HL-60 (cell line): ENCODE measurements at regions not wholly inside any gene's neighbourhood (a gene's known extent, or its start where the extent isn't known, plus 50 kb on each side); places are given as distances from the start of the nearest gene placed in this dataset.

ENCODE experiments used
- DNase-seq, 2 experiments: peaks; one replicate each; pipeline ENCODE4 v3.0.0-alpha.2; 2010 to 2020; ENCODE audit warnings: low read depth in 1 of 2, low spot score in 1 of 2
- H3K27ac ChIP-seq: fragments of 250-450 bp; sonication (Bioruptor Pico); replicated peaks from 2 replicates; pipeline ENCODE4 v1.5.1; 2020; ENCODE audit warnings: mild to moderate bottlenecking, moderate library complexity
- H3K27me3 ChIP-seq: fragments of 250-450 bp; sonication (Bioruptor Pico); 2 replicates; pipeline ENCODE4 v1.5.1; 2021; ENCODE audit warnings: mild to moderate bottlenecking, moderate library complexity; ENCODE audit not compliant: insufficient read depth, poor library complexity, severe bottlenecking
- H3K4me3 ChIP-seq: replicated peaks from 2 replicates; pipeline ENCODE4 v1.5.1; 2011; ENCODE audit warnings: mild to moderate bottlenecking, control low read depth, low read length; ENCODE audit not compliant: insufficient read depth
- CTCF ChIP-seq: IDR thresholded peaks from one replicate; pipeline ENCODE4 v1.5.1; 2011; ENCODE audit warnings: low read length, control low read depth, inconsistent platforms; ENCODE audit not compliant: insufficient read depth
- GABPA ChIP-seq: IDR thresholded peaks from 2 replicates; pipeline ENCODE4 v1.6.1; 2012; ENCODE audit warnings: low read depth
- POLR2AphosphoS5 ChIP-seq: IDR thresholded peaks from 2 replicates; pipeline ENCODE4 v1.6.1; 2012; ENCODE audit warnings: low read depth
- REST ChIP-seq: IDR thresholded peaks from 2 replicates; pipeline ENCODE4 v1.6.1; 2012; ENCODE audit warnings: low read depth; ENCODE audit not compliant: insufficient replicate concordance
- SPI1 ChIP-seq: IDR thresholded peaks from 2 replicates; pipeline ENCODE4 v1.6.1; 2012; ENCODE audit warnings: low read depth, mild to moderate bottlenecking, borderline replicate concordance

GRCh38 chr6:105941621-105942412, 144.3 kb upstream of the PRDM1 start:
- H3K27me3 ChIP-seq, result no peaks in the 10 kb centered on the region
- no peak for DNase-seq
- H3K4me3 ChIP-seq, result no peak overlapping the region
- no peak for TF ChIP-seq POLR2AphosphoS5
- no peak for TF ChIP-seq CTCF
- no peak for TF ChIP-seq SPI1
- no peak for TF ChIP-seq REST
- no peak for TF ChIP-seq GABPA
- H3K27ac ChIP-seq, result no peak overlapping the region

GRCh38 chr6:105940990-105941389, 145.1 kb upstream of the PRDM1 start:
- Histone ChIP-seq H3K27me3 (no peaks in the 10 kb centered on the region), H3K4me3 (no peak overlapping the region), H3K27ac (no peak overlapping the region)
- DNase-seq, result no peak
- TF ChIP-seq REST (no peak), POLR2AphosphoS5 (no peak), CTCF (no peak), GABPA (no peak), SPI1 (no peak)

GRCh38 chr6:105936972-105937371, 149.2 kb upstream of the PRDM1 start:
- no peak for TF ChIP-seq CTCF
- TF ChIP-seq SPI1, result no peak
- TF ChIP-seq GABPA, result no peak
- DNase-seq, result no peak
- H3K27me3 ChIP-seq, result no peaks in the 10 kb centered on the region
- H3K4me3 ChIP-seq, result no peak overlapping the region
- no peak overlapping the region for H3K27ac ChIP-seq
